Prostate gland (tissue), 2 donors: ENCODE measurements at regions not wholly inside any gene's neighbourhood (a gene's known extent, or its start where the extent isn't known, plus 50 kb on each side); places are given as distances from the start of the nearest gene placed in this dataset.

ENCODE experiments used
- CTCF ChIP-seq, 4 experiments: fragments of 200-600 bp in 2 of 4; fragments of 450-650 bp in 2 of 4; sonication (generic) in 2 of 4; IDR thresholded peaks; 1 replicate in 3 of 4; 2 replicates in 1 of 4; pipeline ENCODE4 v1.5.1; 2016 to 2019; ENCODE audit warnings: antibody characterized with exemption in 4 of 4, mild to moderate bottlenecking in 2 of 4, moderate library complexity in 2 of 4
- POLR2AphosphoS5 ChIP-seq: sonication (generic); formaldehyde crosslinking; IDR thresholded peaks from one replicate; pipeline ENCODE4 v1.6.1; 2017; ENCODE audit warnings: antibody characterized with exemption

- TF ChIP-seq CTCF (IDR thresholded peaks at IDR 0.05) (no peak), POLR2AphosphoS5 (no peak)
These were observed 298.5 kb downstream of the OMA1 start for GRCh38 chr1:58248072-58248471.
